IPS DF 19.7 (cell line): ENCODE measurements at regions not wholly inside any gene's neighbourhood (a gene's known extent, or its start where the extent isn't known, plus 50 kb on each side); places are given as distances from the start of the nearest gene placed in this dataset.

Source experiments
- DNase-seq: peaks from one replicate; pipeline ENCODE4 v3.0.0-alpha.2; 2013; ENCODE audit warnings: low read depth, low spot score

DNA sequence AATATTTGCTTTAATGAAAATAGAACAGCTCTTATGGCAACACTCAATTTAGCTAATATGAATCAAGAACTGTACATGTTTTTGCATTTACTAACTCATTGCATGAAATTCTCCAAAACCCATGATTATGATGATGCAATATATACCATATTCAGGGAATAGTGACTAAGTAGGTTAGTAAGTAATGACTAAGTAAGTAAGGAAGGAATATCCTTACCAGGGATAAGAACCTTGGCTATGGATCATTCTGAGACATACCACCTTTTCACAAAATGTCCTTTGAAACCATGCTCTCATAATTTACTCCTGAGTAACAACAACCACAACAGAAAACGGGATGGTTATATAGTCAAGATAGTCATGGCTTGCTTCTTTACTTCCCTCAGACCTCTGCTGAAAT lies 1513.0 kb downstream of the STIM2 start:
- DNase-seq: no peak

- no peak for DNase-seq
Measured at GRCh38 chr4:28378109-28378830, 1517.6 kb downstream of the STIM2 start.

GRCh38 chr4:28385801-28386200 lies 1525.2 kb downstream of the STIM2 start:
- DNase-seq: no peak

GRCh38 chr4:28386776-28387175 lies 1526.1 kb downstream of the STIM2 start:
- no peak for DNase-seq

DNA sequence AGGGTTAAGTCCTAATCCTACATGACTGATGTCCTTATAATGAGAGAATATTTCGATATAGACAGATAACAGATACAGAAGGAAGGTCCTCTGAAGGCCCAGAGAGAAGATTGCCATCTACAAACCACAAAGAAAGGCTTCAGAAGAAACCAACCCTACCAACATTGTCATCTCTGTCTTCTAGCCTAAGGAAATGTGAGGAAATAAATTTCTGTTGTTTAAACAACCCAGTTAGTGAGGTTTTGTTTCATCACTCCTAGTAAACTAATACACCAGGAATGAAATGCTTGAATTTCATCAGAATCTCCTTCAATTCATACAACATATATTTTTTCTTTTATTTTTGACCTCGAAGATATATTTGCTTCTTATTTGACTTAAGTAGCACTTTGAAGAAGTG lies 1527.8 kb downstream of the STIM2 start:
- DNase-seq: no peak

- DNase-seq: no peak
Measured at GRCh38 chr4:28391877-28392276, 1531.2 kb downstream of the STIM2 start.

- no peak for DNase-seq
Measured at GRCh38 chr4:28402751-28403150, 1542.1 kb downstream of the STIM2 start.

- no peak for DNase-seq
Measured at GRCh38 chr4:28421221-28421620, 1560.6 kb downstream of the STIM2 start.

- no peak for DNase-seq
Measured at GRCh38 chr4:28426251-28426650, 1565.6 kb downstream of the STIM2 start.

DNA sequence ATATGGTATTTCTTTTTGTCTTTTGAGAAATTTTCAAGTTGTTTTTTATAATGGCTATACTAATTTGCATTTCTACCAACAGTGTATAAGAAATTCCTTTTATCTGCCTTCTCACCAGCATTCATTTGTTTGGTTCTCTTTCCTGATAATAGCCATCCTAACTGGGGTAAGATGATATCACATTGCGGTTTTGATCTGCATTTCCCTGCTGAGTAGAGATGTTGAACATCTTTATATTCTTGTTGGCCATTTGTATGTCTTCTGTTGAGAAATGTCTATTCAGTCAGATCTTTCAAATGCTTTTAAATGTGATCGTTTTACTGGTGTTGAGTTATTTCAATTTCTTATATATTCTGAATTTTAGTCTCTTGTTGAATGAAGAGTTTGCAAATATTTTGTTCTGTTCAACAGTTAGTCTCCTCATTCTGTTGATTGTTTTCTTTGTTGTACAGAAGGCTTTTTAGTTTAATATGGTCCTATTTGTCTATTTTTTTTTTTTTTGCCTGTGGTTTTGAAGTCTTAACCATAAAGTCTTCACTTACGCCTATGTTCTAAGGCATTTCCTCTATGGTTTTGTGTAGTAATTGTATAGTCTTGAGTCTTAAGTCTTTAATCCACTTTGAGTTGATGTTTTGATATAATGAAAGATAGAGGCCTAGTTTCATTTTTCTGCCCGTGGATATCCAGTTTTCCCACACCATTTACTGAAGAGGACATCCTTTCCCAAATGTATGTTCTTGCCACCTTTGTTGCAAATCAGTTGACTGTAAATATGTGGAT lies 1566.9 kb downstream of the STIM2 start:
- no peak for DNase-seq

GRCh38 chr4:28432348-28433025 lies 1571.8 kb downstream of the STIM2 start:
- DNase-seq: no peak

DNA sequence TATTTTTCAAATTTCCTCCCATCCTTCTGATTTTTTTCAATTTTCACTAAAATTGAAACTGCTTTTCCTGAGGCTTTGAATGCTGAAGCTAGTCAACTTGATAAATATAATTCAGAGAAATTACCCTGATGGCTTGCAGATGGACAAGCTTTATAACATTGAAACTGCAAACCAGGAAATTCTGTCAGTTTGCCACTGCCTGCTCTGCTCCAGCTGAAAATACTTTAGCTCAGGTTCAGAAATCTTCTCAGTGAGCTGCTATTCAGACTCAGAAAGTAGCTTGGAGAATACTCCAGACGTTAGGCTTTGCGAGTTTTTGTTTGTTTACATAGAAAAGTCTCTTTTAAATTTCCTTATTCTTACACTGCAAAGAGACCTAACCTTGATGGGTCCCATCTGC lies 1574.7 kb downstream of the STIM2 start:
- no peak for DNase-seq

- DNase-seq: peak; percentile 20
Measured at GRCh38 chr4:28436191-28437080, 1575.8 kb downstream of the STIM2 start.

- DNase-seq: no peak
Measured at GRCh38 chr4:28443371-28443770, 1582.7 kb downstream of the STIM2 start.

- peak; percentile 33 for DNase-seq
Measured at GRCh38 chr4:28443801-28444412, 1583.3 kb downstream of the STIM2 start.

- no peak for DNase-seq
Measured at GRCh38 chr4:28444886-28445496, 1584.3 kb downstream of the STIM2 start.

- DNase-seq: no peak
Measured at GRCh38 chr4:28449085-28449484, 1588.4 kb downstream of the STIM2 start.

- no peak for DNase-seq
Measured at GRCh38 chr4:28451346-28451745, 1590.7 kb downstream of the STIM2 start.

DNA sequence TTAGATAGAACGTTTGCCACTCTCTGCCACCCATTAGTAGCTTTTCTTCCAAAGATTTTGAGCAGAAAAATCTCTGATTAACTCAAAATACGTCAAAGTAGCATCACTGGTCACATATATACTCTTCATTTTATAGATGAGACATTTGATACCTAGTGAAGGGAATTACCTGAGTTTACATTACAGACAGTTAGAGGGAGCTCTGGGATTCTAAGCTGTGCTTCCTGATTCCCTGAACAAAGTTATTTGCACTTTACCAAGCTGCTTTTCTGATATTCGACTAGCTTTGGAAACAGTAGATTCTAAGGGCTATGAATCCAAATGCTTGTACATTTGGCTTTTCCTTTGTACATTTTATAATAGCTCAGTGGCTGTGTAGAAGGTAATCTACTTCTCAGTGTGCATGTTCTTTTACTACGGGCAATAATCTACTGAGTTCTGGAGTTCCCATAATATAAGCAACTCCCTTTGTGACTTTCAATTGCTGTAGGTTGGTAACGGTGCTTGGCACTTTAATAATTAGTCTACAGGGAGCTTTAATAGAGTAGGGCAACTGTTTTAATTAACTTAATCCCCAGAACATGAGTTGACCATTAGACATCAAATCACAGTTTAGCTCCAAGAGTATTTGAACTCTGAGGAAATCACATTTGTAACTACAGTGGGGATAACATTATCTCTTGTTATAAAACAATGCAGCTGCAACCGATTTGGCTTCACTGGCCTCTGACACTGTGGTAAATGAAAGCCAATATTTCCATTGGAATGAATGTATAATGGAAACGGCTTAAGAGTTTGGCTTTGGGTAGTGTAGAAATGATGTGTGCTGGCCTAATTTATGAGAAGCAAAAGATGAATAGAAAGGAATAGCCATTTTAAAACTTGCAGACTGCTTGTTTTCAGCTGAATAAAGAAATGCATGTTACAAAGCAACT lies 1602.4 kb downstream of the STIM2 start:
- DNase-seq: no peak

DNA sequence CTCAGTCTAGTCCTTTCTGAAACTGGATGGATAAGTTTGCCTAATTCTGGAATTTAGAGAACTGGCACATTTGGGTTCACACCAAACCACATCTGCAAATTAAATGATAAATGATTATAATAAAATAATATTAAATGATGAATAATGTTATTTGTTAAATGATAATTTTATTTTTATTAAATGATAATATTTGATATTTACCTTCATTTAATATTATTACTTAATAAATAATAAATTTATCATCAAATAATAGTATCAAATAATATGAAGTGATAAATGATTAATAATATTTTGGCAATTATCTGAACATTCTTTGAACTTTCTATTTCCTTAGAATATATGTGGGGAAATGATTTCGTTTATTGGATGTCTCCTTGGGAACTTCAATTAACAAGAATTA lies 1604.2 kb downstream of the STIM2 start:
- no peak for DNase-seq
